ENCODE measurements at regions not wholly inside any gene's neighbourhood (a gene's known extent, or its start where the extent isn't known, plus 50 kb on each side); places are given as distances from the start of the nearest gene placed in this dataset.
"Not testable (repeated sequence)": the region's sequence is repeated elsewhere in the genome, so short reads cannot be mapped to it uniquely, and the experiment has no call there.

GRCh38 chrX:67213686-67214085 lies 330.1 kb upstream of the AR start:
- DNase-seq (ENCODE audit: low read depth): not testable (repeated sequence)

GRCh38 chrX:67207912-67208311 lies 335.9 kb upstream of the AR start:
- no peak for DNase-seq (ENCODE audit: low read depth)

- no peak for DNase-seq (ENCODE audit: low read depth)
Measured at GRCh38 chrX:67159437-67159836, 384.4 kb upstream of the AR start.

GRCh38 chrX:67114635-67115034 lies 429.2 kb upstream of the AR start:
- DNase-seq (ENCODE audit: low read depth): no peak

GRCh38 chrX:67105758-67106116 lies 438.1 kb upstream of the AR start:
- no peak for DNase-seq (ENCODE audit: low read depth)

- DNase-seq (ENCODE audit: low read depth): no peak
Measured at GRCh38 chrX:67104982-67105757, 438.7 kb upstream of the AR start.

GRCh38 chrX:67100031-67100884 lies 443.6 kb upstream of the AR start:
- no peak for DNase-seq (ENCODE audit: low read depth)

- DNase-seq (ENCODE audit: low read depth): no peak
Measured at GRCh38 chrX:67094061-67094460, 449.8 kb upstream of the AR start.

GRCh38 chrX:67050760-67051159 lies 411.9 kb upstream of the EDA2R start:
- no peak for DNase-seq (ENCODE audit: low read depth)

- DNase-seq (ENCODE audit: low read depth): no peak
Measured at GRCh38 chrX:67044866-67045265, 406.0 kb upstream of the EDA2R start.

GRCh38 chrX:67044029-67044653 lies 405.3 kb upstream of the EDA2R start:
- no peak for DNase-seq (ENCODE audit: low read depth)

- no peak for DNase-seq (ENCODE audit: low read depth)
Measured at GRCh38 chrX:67004451-67004850, 365.6 kb upstream of the EDA2R start.

GRCh38 chrX:66994729-66995128 lies 355.9 kb upstream of the EDA2R start:
- no peak for DNase-seq (ENCODE audit: low read depth)

- DNase-seq (ENCODE audit: low read depth): not testable (repeated sequence)
Measured at GRCh38 chrX:66992077-66992476, 353.2 kb upstream of the EDA2R start.

- no peak for DNase-seq (ENCODE audit: low read depth)
Measured at GRCh38 chrX:66988331-66988730, 349.5 kb upstream of the EDA2R start.

- no peak for DNase-seq (ENCODE audit: low read depth)
Measured at GRCh38 chrX:66961665-66962064, 322.8 kb upstream of the EDA2R start.

- no peak for DNase-seq (ENCODE audit: low read depth)
Measured at GRCh38 chrX:66931713-66932112, 292.8 kb upstream of the EDA2R start.

- DNase-seq (ENCODE audit: low read depth): not testable (repeated sequence)
Measured at GRCh38 chrX:66930516-66930915, 291.6 kb upstream of the EDA2R start.

GRCh38 chrX:66920296-66920695 lies 281.4 kb upstream of the EDA2R start:
- no peak for DNase-seq (ENCODE audit: low read depth)

- no peak for DNase-seq (ENCODE audit: low read depth)
Measured at GRCh38 chrX:66919280-66919832, 280.5 kb upstream of the EDA2R start.

- no peak for DNase-seq (ENCODE audit: low read depth)
Measured at GRCh38 chrX:66918511-66918910, 279.6 kb upstream of the EDA2R start.

GRCh38 chrX:66915893-66916292 lies 277.0 kb upstream of the EDA2R start:
- no peak for DNase-seq (ENCODE audit: low read depth)

GRCh38 chrX:66914080-66914479 lies 275.2 kb upstream of the EDA2R start:
- DNase-seq (ENCODE audit: low read depth): no peak

Data from stimulated activated CD4-positive, alpha-beta T cell treated with anti-CD3 and anti-CD28 coated beads, Interleukin-2, amount 100 ng/mL, for 4 hours (primary cell).